22Rv1 (cell line): ENCODE measurements at regions not wholly inside any gene's neighbourhood (a gene's known extent, or its start where the extent isn't known, plus 50 kb on each side); places are given as distances from the start of the nearest gene placed in this dataset.

Experiments
- CTCF ChIP-seq: fragments of 450-650 bp; IDR thresholded peaks from 2 replicates; pipeline ENCODE4 v1.5.1; 2017; ENCODE audit warnings: mild to moderate bottlenecking
- ZFX ChIP-seq: fragments of 450-650 bp; IDR thresholded peaks from 2 replicates; pipeline ENCODE4 v1.6.1; 2017; ENCODE audit warnings: antibody characterized with exemption, borderline replicate concordance

- no peak for TF ChIP-seq CTCF
- no peak for TF ChIP-seq ZFX
Observed at GRCh38 chr7:47661051-47661714, 79.3 kb upstream of the TNS3 start.
